SK-N-SH (cell line): ENCODE measurements at regions not wholly inside any gene's neighbourhood (a gene's known extent, or its start where the extent isn't known, plus 50 kb on each side); places are given as distances from the start of the nearest gene placed in this dataset.

Experiments used
- CTCF ChIA-PET: fragments of 300-600, 350-600 bp; formaldehyde crosslinking; extraction: SDS; loops from one replicate; lab custom pipeline; 2021; lab: Yijun Ruan, JAX
- POLR2A ChIA-PET: fragments of 350-600 bp; sonication (Branson Sonifier 250); formaldehyde crosslinking; extraction: SDS; loops from one replicate; lab custom pipeline; 2020; ENCODE audit warnings: antibody characterized with exemption, inconsistent platforms; lab: Yijun Ruan, JAX
- DNase-seq: peaks from one replicate; pipeline ENCODE4 v3.0.0; 2012
- H2AFZ ChIP-seq: fragments of 200-600 bp; sonication (generic); 2 replicates; pipeline ENCODE4 v1.8.1; 2016; ENCODE audit warnings: antibody characterized with exemption, mild to moderate bottlenecking, low read depth
- H3F3A ChIP-seq: fragments of 200-600 bp; sonication (generic); replicated peaks from 2 replicates; pipeline ENCODE3; 2016; ENCODE audit warnings: antibody characterized with exemption, mild to moderate bottlenecking; ENCODE audit not compliant: insufficient read depth
- H3K27ac ChIP-seq, 2 experiments: fragments of 200-500 bp in 1 of 2; fragments of 200-600 bp in 1 of 2; sonication (Bioruptor generic) in 1 of 2; sonication (generic), shearing (Covaris generic) in 1 of 2; 2 replicates each; pipeline versions ENCODE4 v1.5.1 to v1.6.1; 2014 to 2016; ENCODE audit warnings: low read depth in 2 of 2, inconsistent platforms in 1 of 2, low read length in 1 of 2, mild to moderate bottlenecking in 1 of 2, mixed read lengths in 1 of 2
- H3K27me3 ChIP-seq: fragments of 200-600 bp; sonication (generic), shearing (Covaris generic); 2 replicates; pipeline ENCODE4 v1.6.1; 2016; ENCODE audit warnings: mixed run types; ENCODE audit not compliant: insufficient read depth
- H3K36me3 ChIP-seq, 2 experiments: fragments of 200-500 bp in 1 of 2; fragments of 200-600 bp in 1 of 2; sonication (Bioruptor generic) in 1 of 2; sonication (generic) in 1 of 2; replicated peaks in 1 of 2; 2 replicates each; pipeline versions ENCODE3 to v1.5.1; 2014 to 2016; ENCODE audit warnings: low read length in 1 of 2, mild to moderate bottlenecking in 1 of 2; ENCODE audit not compliant: insufficient read depth in 2 of 2, control insufficient read depth in 1 of 2
- H3K4me1 ChIP-seq, 2 experiments: fragments of 200-500 bp in 1 of 2; fragments of 200-600 bp in 1 of 2; sonication (Bioruptor generic) in 1 of 2; sonication (generic), shearing (Covaris generic) in 1 of 2; 2 replicates each; pipeline versions ENCODE4 v1.5.1 to v1.6.1; 2014 to 2016; ENCODE audit warnings: low read depth in 1 of 2, low read length in 1 of 2, mixed run types in 1 of 2; ENCODE audit not compliant: insufficient read depth in 2 of 2, control insufficient read depth in 1 of 2
- H3K4me2 ChIP-seq: fragments of 200-600 bp; sonication (generic), shearing (Covaris generic); 2 replicates; pipeline ENCODE4 v1.6.1; 2017; ENCODE audit warnings: mixed run types
- H3K4me3 ChIP-seq, 2 experiments: fragments of 200-500 bp in 1 of 2; fragments of 200-600 bp in 1 of 2; sonication (Bioruptor generic) in 1 of 2; sonication (generic), shearing (Covaris generic) in 1 of 2; 2 replicates each; pipeline versions ENCODE4 v1.5.1 to v1.8.1; 2014 to 2016; ENCODE audit warnings: low read depth in 2 of 2, inconsistent platforms in 1 of 2, low read length in 1 of 2, mild to moderate bottlenecking in 1 of 2, mixed read lengths in 1 of 2, moderate library complexity in 1 of 2
- H3K79me2 ChIP-seq: fragments of 200-600 bp; sonication (generic); 2 replicates; pipeline ENCODE4 v1.8.1; 2017; ENCODE audit warnings: mild to moderate bottlenecking; ENCODE audit not compliant: insufficient read depth
- H3K9ac ChIP-seq: fragments of 200-600 bp; sonication (generic); 2 replicates; pipeline ENCODE4 v1.6.1; 2017; ENCODE audit warnings: mixed run types
- H3K9me2 ChIP-seq: fragments of 200-600 bp; sonication (generic); 2 replicates; pipeline ENCODE4 v1.6.1; 2017; ENCODE audit warnings: mixed run types
- H3K9me3 ChIP-seq: fragments of 200-600 bp; sonication (generic); 2 replicates; pipeline ENCODE4 v1.6.1; 2017; ENCODE audit warnings: mixed run types, mild to moderate bottlenecking, moderate library complexity
- H4K20me1 ChIP-seq: fragments of 200-600 bp; sonication (generic); 2 replicates; pipeline ENCODE4 v1.6.1; 2017; ENCODE audit warnings: mild to moderate bottlenecking, mixed run types; ENCODE audit not compliant: insufficient read depth
- NFIC ChIP-seq: IDR thresholded peaks from 2 replicates; pipeline ENCODE4 v1.4.0; 2012; ENCODE audit warnings: borderline replicate concordance
- YY1 ChIP-seq: IDR thresholded peaks from 2 replicates; pipeline ENCODE4 v1.4.0; 2012; ENCODE audit warnings: low read depth, mild to moderate bottlenecking
- WGBS: methylation state at CpG from one replicate; pipeline ENCODE4 v1.1.6; 2017; ENCODE audit warnings: low lambda C conversion rate; 5-methylcytosine and 5-hydroxymethylcytosine counted together
- TF ChIP-seq, protein P1 (sequence below): IDR thresholded peaks from 2 replicates; pipeline ENCODE4 v1.6.1; 2012; ENCODE audit warnings: mild to moderate bottlenecking, low read depth, low read length, moderate library complexity
- TF ChIP-seq, protein P2 (sequence below): fragments of 150-350 bp; IDR thresholded peaks from 2 replicates; pipeline ENCODE4 v1.6.1; 2016; ENCODE audit warnings: mild to moderate bottlenecking, low read depth, low read length
- TF ChIP-seq, protein P3 (sequence below): IDR thresholded peaks from 2 replicates; pipeline ENCODE4; 2012

DNA sequence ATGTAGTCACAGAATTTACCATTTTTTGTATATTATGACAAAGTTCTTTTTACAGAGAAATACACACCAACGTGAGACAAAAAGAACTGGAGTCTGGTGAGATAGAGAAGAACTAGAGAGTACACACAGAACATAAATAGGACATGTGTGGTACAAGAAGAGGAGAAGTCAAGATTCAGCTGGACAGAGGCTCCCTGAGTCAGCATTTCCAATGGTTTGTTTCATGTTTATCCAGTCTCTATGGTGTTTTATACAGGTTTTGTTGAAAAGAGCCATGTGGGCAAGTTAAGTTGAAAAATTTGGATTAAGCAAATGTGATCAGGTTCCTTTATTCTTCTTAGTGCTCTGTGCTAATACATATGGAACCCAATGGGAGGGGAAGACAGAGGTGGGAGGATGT is 105.5 kb upstream of the AKR1E2 start:
- H3K9me3 ChIP-seq: no peaks in the 10 kb centered on the region
- H3K4me3 ChIP-seq: no peak overlapping the region
- H3K27ac ChIP-seq: no peak overlapping the region
- peaks cover 0 to 16% of the 10 kb centered on the region in 2 experiments; a peak in 2 of 4 replicates for H3K4me1 ChIP-seq
- no peaks in the 10 kb centered on the region for H3K79me2 ChIP-seq
- no peak overlapping the region for H3K9ac ChIP-seq
- CTCF ChIA-PET: no interaction called here
- H3K4me2 ChIP-seq: no peak overlapping the region
- H4K20me1 ChIP-seq: no peaks in the 10 kb centered on the region
- no peak overlapping the region for H2AFZ ChIP-seq
- H3F3A ChIP-seq: peaks cover 11% of the 10 kb centered on the region
- no peaks in the 10 kb centered on the region for H3K36me3 ChIP-seq
- H3K9me2 ChIP-seq: no peaks in the 10 kb centered on the region
- WGBS: 94% methylated on average over 1 of the region's 1 CpG
- POLR2A ChIA-PET: no interaction called here
- H3K27me3 ChIP-seq: no peaks in the 10 kb centered on the region
- TF ChIP-seq YY1: no peak
- TF ChIP-seq, protein P1, sequence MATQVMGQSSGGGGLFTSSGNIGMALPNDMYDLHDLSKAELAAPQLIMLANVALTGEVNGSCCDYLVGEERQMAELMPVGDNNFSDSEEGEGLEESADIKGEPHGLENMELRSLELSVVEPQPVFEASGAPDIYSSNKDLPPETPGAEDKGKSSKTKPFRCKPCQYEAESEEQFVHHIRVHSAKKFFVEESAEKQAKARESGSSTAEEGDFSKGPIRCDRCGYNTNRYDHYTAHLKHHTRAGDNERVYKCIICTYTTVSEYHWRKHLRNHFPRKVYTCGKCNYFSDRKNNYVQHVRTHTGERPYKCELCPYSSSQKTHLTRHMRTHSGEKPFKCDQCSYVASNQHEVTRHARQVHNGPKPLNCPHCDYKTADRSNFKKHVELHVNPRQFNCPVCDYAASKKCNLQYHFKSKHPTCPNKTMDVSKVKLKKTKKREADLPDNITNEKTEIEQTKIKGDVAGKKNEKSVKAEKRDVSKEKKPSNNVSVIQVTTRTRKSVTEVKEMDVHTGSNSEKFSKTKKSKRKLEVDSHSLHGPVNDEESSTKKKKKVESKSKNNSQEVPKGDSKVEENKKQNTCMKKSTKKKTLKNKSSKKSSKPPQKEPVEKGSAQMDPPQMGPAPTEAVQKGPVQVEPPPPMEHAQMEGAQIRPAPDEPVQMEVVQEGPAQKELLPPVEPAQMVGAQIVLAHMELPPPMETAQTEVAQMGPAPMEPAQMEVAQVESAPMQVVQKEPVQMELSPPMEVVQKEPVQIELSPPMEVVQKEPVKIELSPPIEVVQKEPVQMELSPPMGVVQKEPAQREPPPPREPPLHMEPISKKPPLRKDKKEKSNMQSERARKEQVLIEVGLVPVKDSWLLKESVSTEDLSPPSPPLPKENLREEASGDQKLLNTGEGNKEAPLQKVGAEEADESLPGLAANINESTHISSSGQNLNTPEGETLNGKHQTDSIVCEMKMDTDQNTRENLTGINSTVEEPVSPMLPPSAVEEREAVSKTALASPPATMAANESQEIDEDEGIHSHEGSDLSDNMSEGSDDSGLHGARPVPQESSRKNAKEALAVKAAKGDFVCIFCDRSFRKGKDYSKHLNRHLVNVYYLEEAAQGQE: peak; percentile 15; the same call in 1 of the 2 replicates
- TF ChIP-seq, protein P2, sequence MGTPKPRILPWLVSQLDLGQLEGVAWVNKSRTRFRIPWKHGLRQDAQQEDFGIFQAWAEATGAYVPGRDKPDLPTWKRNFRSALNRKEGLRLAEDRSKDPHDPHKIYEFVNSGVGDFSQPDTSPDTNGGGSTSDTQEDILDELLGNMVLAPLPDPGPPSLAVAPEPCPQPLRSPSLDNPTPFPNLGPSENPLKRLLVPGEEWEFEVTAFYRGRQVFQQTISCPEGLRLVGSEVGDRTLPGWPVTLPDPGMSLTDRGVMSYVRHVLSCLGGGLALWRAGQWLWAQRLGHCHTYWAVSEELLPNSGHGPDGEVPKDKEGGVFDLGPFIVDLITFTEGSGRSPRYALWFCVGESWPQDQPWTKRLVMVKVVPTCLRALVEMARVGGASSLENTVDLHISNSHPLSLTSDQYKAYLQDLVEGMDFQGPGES: no peak
- DNase-seq: no peak

DNA sequence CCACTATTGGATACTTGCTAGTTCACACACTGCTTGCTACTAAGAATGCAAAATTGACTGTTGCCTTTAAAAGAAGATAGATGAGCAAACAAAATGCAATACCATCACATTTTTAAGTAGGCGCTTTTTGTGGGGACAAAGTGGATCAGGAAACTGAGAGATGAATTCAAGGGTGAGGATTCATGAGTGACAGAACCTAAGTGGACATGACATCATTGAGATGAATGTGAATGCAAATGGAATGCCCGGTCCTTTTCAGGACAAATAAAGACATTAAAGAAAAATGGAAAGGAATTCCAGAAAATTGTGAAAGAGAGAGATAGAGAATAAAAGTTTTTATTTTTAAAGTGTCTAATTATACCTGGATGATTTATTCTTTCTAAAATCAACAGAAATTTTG is 106.3 kb upstream of the AKR1E2 start:
- Histone ChIP-seq H3K27ac (no peak overlapping the region), H3K9me2 (no peaks in the 10 kb centered on the region), H3F3A (peaks cover 3% of the 10 kb centered on the region), H3K4me1 (peaks cover 0 to 9% of the 10 kb centered on the region in 2 experiments; a peak in 2 of 4 replicates), H3K9me3 (no peaks in the 10 kb centered on the region), H3K9ac (no peak overlapping the region), H2AFZ (no peak overlapping the region), H4K20me1 (no peaks in the 10 kb centered on the region), H3K36me3 (no peaks in the 10 kb centered on the region), H3K4me2 (no peak overlapping the region), H3K4me3 (no peak overlapping the region), H3K27me3 (no peaks in the 10 kb centered on the region), H3K79me2 (no peaks in the 10 kb centered on the region)
- POLR2A ChIA-PET: no interaction called here
- 87% methylated on average over 2 of the region's 2 CpGs for WGBS
- TF ChIP-seq NFIC: no peak
- TF ChIP-seq, protein P3, sequence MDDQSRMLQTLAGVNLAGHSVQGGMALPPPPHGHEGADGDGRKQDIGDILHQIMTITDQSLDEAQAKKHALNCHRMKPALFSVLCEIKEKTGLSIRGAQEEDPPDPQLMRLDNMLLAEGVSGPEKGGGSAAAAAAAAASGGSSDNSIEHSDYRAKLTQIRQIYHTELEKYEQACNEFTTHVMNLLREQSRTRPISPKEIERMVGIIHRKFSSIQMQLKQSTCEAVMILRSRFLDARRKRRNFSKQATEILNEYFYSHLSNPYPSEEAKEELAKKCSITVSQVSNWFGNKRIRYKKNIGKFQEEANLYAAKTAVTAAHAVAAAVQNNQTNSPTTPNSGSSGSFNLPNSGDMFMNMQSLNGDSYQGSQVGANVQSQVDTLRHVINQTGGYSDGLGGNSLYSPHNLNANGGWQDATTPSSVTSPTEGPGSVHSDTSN: peak; percentile 77
- no peak for DNase-seq
- CTCF ChIA-PET: no interaction called here
